ENCODE measurements at regions not wholly inside any gene's neighbourhood (a gene's known extent, or its start where the extent isn't known, plus 50 kb on each side); places are given as distances from the start of the nearest gene placed in this dataset.

GRCh38 chr14:22318951-22319350 lies 270.1 kb downstream of the DAD1 start:
- no peak overlapping the region for H3K4me2 ChIP-seq (ENCODE audit: low read length)
- no peaks in the 10 kb centered on the region for H3K9me3 ChIP-seq (ENCODE audit: control insufficient read depth in 1 of 2, insufficient read depth in 1 of 2, low read depth in 1 of 2, low read length in 2 of 2)
- no TSS peak for BruUV-seq (replicated peaks)
- peaks cover 50% of the 10 kb centered on the region for H3K27me3 ChIP-seq (ENCODE audit: insufficient read depth, low read length)
- POLR2A ChIA-PET = no interaction called here
- CTCF ChIA-PET = interaction anchor here (0.9 to 5.8 kb wide), 13 partner anchors 9 to 401 kb away, joined by 3 to 113 read pairs (median 5); no protein-coding TSS in a partner anchor
- no peak for ATAC-seq
- H3K27ac ChIP-seq (ENCODE audit: low read depth, low read length) = no peak overlapping the region
- no peaks in the 10 kb centered on the region for H3K4me1 ChIP-seq (ENCODE audit: control insufficient read depth in 1 of 2, insufficient read depth in 2 of 2, low read length in 2 of 2)
- intact Hi-C loops (cut with micrococcal nuclease) = loop anchor here (1.0 kb wide), 1 partner anchor 56 kb away; no protein-coding TSS in a partner anchor
- no peaks in the 10 kb centered on the region for H4K20me1 ChIP-seq (ENCODE audit: insufficient read depth)
- no peaks in the 10 kb centered on the region for H3K79me2 ChIP-seq (ENCODE audit: insufficient read depth, low read length)
- no peak overlapping the region for H3K9ac ChIP-seq (ENCODE audit: low read length)
- H3K36me3 ChIP-seq (ENCODE audit: control insufficient read depth in 1 of 2, insufficient read depth in 2 of 2, low read length in 2 of 2) = no peaks in the 10 kb centered on the region
- H2AFZ ChIP-seq (ENCODE audit: low read depth, low read length, poor library complexity, severe bottlenecking) = no peak overlapping the region
- TF ChIP-seq MAX (IDR thresholded peaks at IDR 0.05) = no peak
- TF ChIP-seq POLR2AphosphoS5 (IDR thresholded peaks at IDR 0.05; ENCODE audit: low read depth, low read length) = no peak
- no peak for TF ChIP-seq SP1 (IDR thresholded peaks at IDR 0.05; ENCODE audit: low read depth)
- no peak for TF ChIP-seq RAD21 (IDR thresholded peaks at IDR 0.05; ENCODE audit: low read depth)
- TF ChIP-seq SIN3A (IDR thresholded peaks at IDR 0.05; ENCODE audit: low read depth) = no peak
- no peak for TF ChIP-seq EZH2 (IDR thresholded peaks at IDR 0.05)
- no peak for TF ChIP-seq CEBPB (IDR thresholded peaks at IDR 0.05; ENCODE audit: low read depth)
- no peak for TF ChIP-seq REST (IDR thresholded peaks at IDR 0.05; ENCODE audit: low read depth)
- TF ChIP-seq ATF3 (IDR thresholded peaks at IDR 0.05) = no peak
- TF ChIP-seq SRF (IDR thresholded peaks at IDR 0.05; ENCODE audit: low read depth) = no peak
- TF ChIP-seq ZBTB33 (IDR thresholded peaks at IDR 0.05; ENCODE audit: extremely low read depth, insufficient replicate concordance, low read length) = no peak
- TF ChIP-seq POLR2A (IDR thresholded peaks at IDR 0.05; ENCODE audit: borderline replicate concordance, extremely low read depth, insufficient read depth, insufficient read length) = no peak
- TF ChIP-seq CBX3 (IDR thresholded peaks at IDR 0.05; ENCODE audit: low read depth) = no peak
- TF ChIP-seq YY1 (IDR thresholded peaks at IDR 0.05; ENCODE audit: extremely low read depth, insufficient replicate concordance, low read depth, low read length) = no peak
- TF ChIP-seq ZNF274 (IDR thresholded peaks at IDR 0.05; ENCODE audit: low read depth, low read length) = no peak
- no peak for TF ChIP-seq TCF7L2 (IDR thresholded peaks at IDR 0.05; ENCODE audit: borderline replicate concordance, extremely low read depth, insufficient read depth, insufficient read length)
- no peaks in the 10 kb centered on the region for H3K9me2 ChIP-seq (ENCODE audit: insufficient read depth)
- RAD21 ChIA-PET (ENCODE audit: low non-redundant PET in 1 of 2, low total read pairs in 2 of 2, uncharacterized antibody in 2 of 2, unreplicated experiment in 2 of 2) = interaction anchor here (1.8 to 2.0 kb wide), 1 partner anchor 56 kb away, joined by 11 to 13 read pairs; no protein-coding TSS in a partner anchor
- DNase-seq (ENCODE audit: low read depth, low spot score) = no peak
- no peak overlapping the region for H3K4me3 ChIP-seq (replicated peaks in 1 of 2; ENCODE audit: low read depth in 1 of 2, low read length in 2 of 2)
